ENCODE measurements at regions not wholly inside any gene's neighbourhood (a gene's known extent, or its start where the extent isn't known, plus 50 kb on each side); places are given as distances from the start of the nearest gene placed in this dataset.

DNA sequence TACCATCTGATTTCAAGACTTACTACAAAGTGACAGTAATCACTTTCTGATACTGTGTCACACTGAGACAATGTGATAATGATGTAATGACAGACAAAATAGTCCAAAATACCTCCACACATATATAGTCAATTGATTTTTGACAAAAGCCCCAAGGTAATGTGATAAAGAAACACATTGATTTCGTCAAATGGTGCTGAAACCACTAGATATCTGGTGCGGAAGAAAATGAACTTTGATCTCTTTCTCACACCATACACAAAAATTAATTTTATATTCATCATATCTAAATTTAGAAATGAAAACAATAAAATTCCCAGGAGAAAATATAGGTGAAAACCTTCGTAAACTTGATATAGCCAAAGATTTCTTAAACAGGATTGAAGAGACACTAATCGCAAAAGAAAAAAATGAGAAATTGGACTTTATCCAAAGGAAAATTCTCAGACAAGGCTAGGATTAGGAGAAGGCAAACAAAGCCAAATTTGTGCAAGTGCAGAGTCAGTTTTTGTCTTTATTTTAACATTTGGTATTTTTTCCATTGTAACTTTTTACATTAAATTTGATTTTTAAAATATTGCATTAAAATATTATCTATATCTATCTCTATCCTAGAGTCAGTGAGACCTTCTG, 739.9 kb downstream of the DIAPH3 start:
- TF ChIP-seq, protein P1, sequence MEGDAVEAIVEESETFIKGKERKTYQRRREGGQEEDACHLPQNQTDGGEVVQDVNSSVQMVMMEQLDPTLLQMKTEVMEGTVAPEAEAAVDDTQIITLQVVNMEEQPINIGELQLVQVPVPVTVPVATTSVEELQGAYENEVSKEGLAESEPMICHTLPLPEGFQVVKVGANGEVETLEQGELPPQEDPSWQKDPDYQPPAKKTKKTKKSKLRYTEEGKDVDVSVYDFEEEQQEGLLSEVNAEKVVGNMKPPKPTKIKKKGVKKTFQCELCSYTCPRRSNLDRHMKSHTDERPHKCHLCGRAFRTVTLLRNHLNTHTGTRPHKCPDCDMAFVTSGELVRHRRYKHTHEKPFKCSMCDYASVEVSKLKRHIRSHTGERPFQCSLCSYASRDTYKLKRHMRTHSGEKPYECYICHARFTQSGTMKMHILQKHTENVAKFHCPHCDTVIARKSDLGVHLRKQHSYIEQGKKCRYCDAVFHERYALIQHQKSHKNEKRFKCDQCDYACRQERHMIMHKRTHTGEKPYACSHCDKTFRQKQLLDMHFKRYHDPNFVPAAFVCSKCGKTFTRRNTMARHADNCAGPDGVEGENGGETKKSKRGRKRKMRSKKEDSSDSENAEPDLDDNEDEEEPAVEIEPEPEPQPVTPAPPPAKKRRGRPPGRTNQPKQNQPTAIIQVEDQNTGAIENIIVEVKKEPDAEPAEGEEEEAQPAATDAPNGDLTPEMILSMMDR (IDR thresholded peaks at IDR 0.05; ENCODE audit: insufficient read depth, low read length): no peak
- no peak for TF ChIP-seq GABPA (IDR thresholded peaks at IDR 0.05; ENCODE audit: low read depth)

All from HL-60 (cell line).